Breast epithelium (tissue), 3 donors: ENCODE measurements at regions not wholly inside any gene's neighbourhood (a gene's known extent, or its start where the extent isn't known, plus 50 kb on each side); places are given as distances from the start of the nearest gene placed in this dataset.

ENCODE experiments used
- CTCF ChIP-seq, 3 donors: fragments of 450-650 bp; IDR thresholded peaks; one replicate each; pipeline ENCODE4 v1.5.1; 2016 to 2017; ENCODE audit warnings: antibody characterized with exemption in 3 of 3, mild to moderate bottlenecking in 3 of 3, moderate library complexity in 3 of 3
- POLR2A ChIP-seq: fragments of 450-650 bp; IDR thresholded peaks from one replicate; pipeline ENCODE4 v1.6.1; 2016; ENCODE audit warnings: antibody characterized with exemption, mild to moderate bottlenecking, moderate library complexity

- no peak for TF ChIP-seq CTCF (IDR thresholded peaks at IDR 0.05)
- TF ChIP-seq POLR2A, result no peak
Observed at GRCh38 chr17:71068408-71068750, 899.0 kb downstream of the KCNJ2 start.
